ENCODE measurements at regions not wholly inside any gene's neighbourhood (a gene's known extent, or its start where the extent isn't known, plus 50 kb on each side); places are given as distances from the start of the nearest gene placed in this dataset.
"Not testable (repeated sequence)": the region's sequence is repeated elsewhere in the genome, so short reads cannot be mapped to it uniquely, and the experiment has no call there.

GRCh38 chr2:8253781-8254180 lies 428.1 kb upstream of the ID2 start:
- Histone ChIP-seq H3K36me3 (ENCODE audit: control insufficient read depth in 2 of 2, insufficient read depth in 1 of 2, low read length in 2 of 2) (no peaks in the 10 kb centered on the region), H3K4me3 (ENCODE audit: low read depth, low read length) (no peak overlapping the region), H3K9me3 (ENCODE audit: control insufficient read depth, insufficient read depth, low read depth, low read length) (no peaks in the 10 kb centered on the region), H3K27ac (ENCODE audit: extremely low read depth, low read depth, low read length) (no peak overlapping the region), H3K4me1 (ENCODE audit: control insufficient read depth, insufficient read depth, low read length) (no peaks in the 10 kb centered on the region)
- ChIA-PET CTCF (no interaction called here), POLR2A (no interaction called here)
- TF ChIP-seq GLI2 (tag by site-specific recombination; IDR thresholded peaks at IDR 0.05; ENCODE audit: borderline replicate concordance, low read depth) = no peak
- no peak for TF ChIP-seq ZNF354C (tag by site-specific recombination; IDR thresholded peaks at IDR 0.05; ENCODE audit: borderline replicate concordance, low read depth)
- no peak for TF ChIP-seq ZNF645 (tag by site-specific recombination; IDR thresholded peaks at IDR 0.05)
- TF ChIP-seq SETDB1 (IDR thresholded peaks at IDR 0.05; ENCODE audit: insufficient read length, low read length) = no peak
- TF ChIP-seq ZNF654 (tag by site-specific recombination; IDR thresholded peaks at IDR 0.05; ENCODE audit: low read depth) = no peak
- TF ChIP-seq ZNF121 (tag by site-specific recombination; IDR thresholded peaks at IDR 0.05) = no peak

GRCh38 chr2:8254214-8254613 lies 427.6 kb upstream of the ID2 start:
- CTCF ChIA-PET; POLR2A ChIA-PET; H3K9me3 ChIP-seq (ENCODE audit: control insufficient read depth, insufficient read depth, low read depth, low read length): not testable (repeated sequence)

GRCh38 chr2:8254791-8255447 lies 426.9 kb upstream of the ID2 start:
- ChIA-PET POLR2A (no interaction called here), CTCF (no interaction called here)
- Histone ChIP-seq H3K27ac (ENCODE audit: extremely low read depth, low read depth, low read length) (no peak overlapping the region), H3K9me3 (ENCODE audit: control insufficient read depth, insufficient read depth, low read depth, low read length) (no peaks in the 10 kb centered on the region), H3K4me3 (ENCODE audit: low read depth, low read length) (no peak overlapping the region), H3K4me1 (ENCODE audit: control insufficient read depth, insufficient read depth, low read length) (no peaks in the 10 kb centered on the region), H3K36me3 (ENCODE audit: control insufficient read depth in 2 of 2, insufficient read depth in 1 of 2, low read length in 2 of 2) (no peaks in the 10 kb centered on the region)
- TF ChIP-seq ZNF266 (tag by site-specific recombination; IDR thresholded peaks at IDR 0.05; ENCODE audit: low read depth) (no peak), REST (tag by site-specific recombination; IDR thresholded peaks at IDR 0.05) (peak; percentile 43; the same call in 1 of the 2 replicates)

More at GRCh38 chr2:8254214-8254613, 427.6 kb upstream of the ID2 start:
- not testable (repeated sequence) for H3K36me3 ChIP-seq (ENCODE audit: control insufficient read depth in 2 of 2, insufficient read depth in 1 of 2, low read length in 2 of 2); H3K4me3 ChIP-seq (ENCODE audit: low read depth, low read length); H3K4me1 ChIP-seq (ENCODE audit: control insufficient read depth, insufficient read depth, low read length); H3K27ac ChIP-seq (ENCODE audit: extremely low read depth, low read depth, low read length)

- no peak overlapping the region for H3K27ac ChIP-seq (ENCODE audit: extremely low read depth, low read depth, low read length)
- POLR2A ChIA-PET = no interaction called here
- H3K4me1 ChIP-seq (ENCODE audit: control insufficient read depth, insufficient read depth, low read length) = no peaks in the 10 kb centered on the region
- TF ChIP-seq WT1 (tag by site-specific recombination; IDR thresholded peaks at IDR 0.05) = no peak
- no peak for TF ChIP-seq ZBTB17 (tag by site-specific recombination; IDR thresholded peaks at IDR 0.05)
- no peak for TF ChIP-seq ZNF239 (tag by site-specific recombination; IDR thresholded peaks at IDR 0.05)
- no peak for TF ChIP-seq KLF9 (tag by site-specific recombination; IDR thresholded peaks at IDR 0.05; ENCODE audit: low read depth)
- no peak for TF ChIP-seq ZNF404 (tag by site-specific recombination; IDR thresholded peaks at IDR 0.05)
- no peak for TF ChIP-seq ZEB2 (tag by site-specific recombination; IDR thresholded peaks at IDR 0.05)
- no peak for TF ChIP-seq ZNF398 (tag by site-specific recombination; IDR thresholded peaks at IDR 0.05)
- no peaks in the 10 kb centered on the region for H3K36me3 ChIP-seq (ENCODE audit: control insufficient read depth in 2 of 2, insufficient read depth in 1 of 2, low read length in 2 of 2)
- CTCF ChIA-PET = no interaction called here
- no peak overlapping the region for H3K4me3 ChIP-seq (ENCODE audit: low read depth, low read length)
- H3K9me3 ChIP-seq (ENCODE audit: control insufficient read depth, insufficient read depth, low read depth, low read length) = no peaks in the 10 kb centered on the region
Measured at GRCh38 chr2:8255448-8255800, 426.4 kb upstream of the ID2 start.
